Neural cell (in vitro differentiated cells): ENCODE measurements at regions not wholly inside any gene's neighbourhood (a gene's known extent, or its start where the extent isn't known, plus 50 kb on each side); places are given as distances from the start of the nearest gene placed in this dataset.

ENCODE experiments used
- H2AFZ ChIP-seq: fragments of 200-600, 300-800 bp; sonication (generic), shearing (Covaris generic); 2 replicates; pipeline ENCODE4 v1.6.0; 2014; ENCODE audit warnings: low read depth, mild to moderate bottlenecking, antibody characterized with exemption, low read length, moderate library complexity
- H3F3A ChIP-seq: fragments of 200-600 bp; shearing (Covaris generic); 2 replicates; pipeline ENCODE4 v1.6.1; 2016; ENCODE audit warnings: mild to moderate bottlenecking, moderate library complexity, mixed read lengths, antibody characterized with exemption, low read length; ENCODE audit not compliant: insufficient read depth, poor library complexity, severe bottlenecking
- H3K27ac ChIP-seq: fragments of 200-600, 300-800 bp; sonication (generic), shearing (Covaris generic); 2 replicates; pipeline ENCODE4 v1.5.1; 2014; ENCODE audit warnings: mild to moderate bottlenecking, low read length, moderate library complexity
- H3K27me3 ChIP-seq: fragments of 300-800, 200-600 bp; sonication (generic), shearing (Covaris generic); 2 replicates; pipeline ENCODE4 v1.6.0; 2014; ENCODE audit warnings: mild to moderate bottlenecking, low read depth, low read length, moderate library complexity; ENCODE audit not compliant: insufficient read depth
- H3K36me3 ChIP-seq: fragments of 300-800, 200-600 bp; sonication (generic), shearing (Covaris generic); 2 replicates; pipeline ENCODE4 v1.5.1; 2014; ENCODE audit warnings: mild to moderate bottlenecking, antibody characterized with exemption, low read length, moderate library complexity; ENCODE audit not compliant: insufficient read depth
- H3K4me2 ChIP-seq: fragments of 300-800, 200-600 bp; sonication (generic), shearing (Covaris generic); 2 replicates; pipeline ENCODE4 v1.6.0; 2014; ENCODE audit warnings: mild to moderate bottlenecking, low read length
- H3K4me3 ChIP-seq: fragments of 300-800, 200-600 bp; sonication (generic), shearing (Covaris generic); 2 replicates; pipeline ENCODE4 v1.5.1; 2014; ENCODE audit warnings: mild to moderate bottlenecking, low read length, moderate library complexity
- H3K79me2 ChIP-seq: fragments of 200-600 bp; shearing (Covaris generic); replicated peaks from 2 replicates; pipeline ENCODE4 v1.6.0; 2014; ENCODE audit warnings: mild to moderate bottlenecking, low read length, moderate library complexity; ENCODE audit not compliant: insufficient read depth
- H3K9ac ChIP-seq: fragments of 300-800, 200-600 bp; sonication (generic), shearing (Covaris generic); 2 replicates; pipeline ENCODE4 v1.6.1; 2016; ENCODE audit warnings: mild to moderate bottlenecking, low read length, mixed read lengths
- H3K9me2 ChIP-seq: fragments of 200-600 bp; shearing (Covaris generic); 2 replicates; pipeline ENCODE4 v1.6.1; 2016; ENCODE audit warnings: mild to moderate bottlenecking, low read length, mixed read lengths; ENCODE audit not compliant: insufficient read depth
- H3K9me3 ChIP-seq: fragments of 200-600, 300-800 bp; sonication (generic), shearing (Covaris generic); 2 replicates; pipeline ENCODE4 v1.6.1; 2016; ENCODE audit warnings: mild to moderate bottlenecking, mixed run types, low read length, moderate library complexity, mixed read lengths
- H4K20me1 ChIP-seq: fragments of 200-600 bp; shearing (Covaris generic); 2 replicates; pipeline ENCODE4 v1.6.1; 2016; ENCODE audit warnings: mild to moderate bottlenecking, mixed run types; ENCODE audit not compliant: insufficient read depth
- EP300 ChIP-seq: fragments of 450-650 bp; conservative IDR thresholded peaks from 2 replicates; pipeline ENCODE4 v1.6.1; 2014; ENCODE audit warnings: antibody characterized with exemption, mild to moderate bottlenecking, moderate library complexity; ENCODE audit not compliant: poor library complexity, severe bottlenecking
- EZH2 ChIP-seq: fragments of 200-600, 300-800 bp; shearing (Covaris generic), sonication (generic); IDR thresholded peaks from 2 replicates; pipeline ENCODE4 v1.6.1; 2014; ENCODE audit warnings: antibody characterized with exemption, low read length, borderline replicate concordance, mild to moderate bottlenecking; ENCODE audit not compliant: insufficient read depth, poor library complexity, severe bottlenecking
- MXI1 ChIP-seq: fragments of 450-650 bp; conservative IDR thresholded peaks from 2 replicates; pipeline ENCODE4 v1.6.1; 2014; ENCODE audit warnings: antibody characterized with exemption, mild to moderate bottlenecking; ENCODE audit not compliant: poor library complexity, severe bottlenecking
- POLR2AphosphoS5 ChIP-seq: IDR thresholded peaks from 2 replicates; pipeline ENCODE4 v1.6.1; 2012
- RAD21 ChIP-seq: fragments of 450-650 bp; conservative IDR thresholded peaks from 2 replicates; pipeline ENCODE4 v1.6.1; 2014; ENCODE audit warnings: antibody characterized with exemption, mild to moderate bottlenecking, moderate library complexity
- TAF1 ChIP-seq: IDR thresholded peaks from 2 replicates; pipeline ENCODE4 v1.6.1; 2012; ENCODE audit warnings: low read depth
- TF ChIP-seq, protein P1 (sequence below): IDR thresholded peaks from 2 replicates; pipeline ENCODE4 v1.6.1; 2012; ENCODE audit warnings: borderline replicate concordance
- TF ChIP-seq, protein P2 (sequence below): fragments of 450-650 bp; IDR thresholded peaks from 2 replicates; pipeline ENCODE4 v1.5.1; 2014; ENCODE audit warnings: antibody characterized with exemption, mild to moderate bottlenecking, moderate library complexity; ENCODE audit not compliant: poor library complexity, severe bottlenecking

DNA sequence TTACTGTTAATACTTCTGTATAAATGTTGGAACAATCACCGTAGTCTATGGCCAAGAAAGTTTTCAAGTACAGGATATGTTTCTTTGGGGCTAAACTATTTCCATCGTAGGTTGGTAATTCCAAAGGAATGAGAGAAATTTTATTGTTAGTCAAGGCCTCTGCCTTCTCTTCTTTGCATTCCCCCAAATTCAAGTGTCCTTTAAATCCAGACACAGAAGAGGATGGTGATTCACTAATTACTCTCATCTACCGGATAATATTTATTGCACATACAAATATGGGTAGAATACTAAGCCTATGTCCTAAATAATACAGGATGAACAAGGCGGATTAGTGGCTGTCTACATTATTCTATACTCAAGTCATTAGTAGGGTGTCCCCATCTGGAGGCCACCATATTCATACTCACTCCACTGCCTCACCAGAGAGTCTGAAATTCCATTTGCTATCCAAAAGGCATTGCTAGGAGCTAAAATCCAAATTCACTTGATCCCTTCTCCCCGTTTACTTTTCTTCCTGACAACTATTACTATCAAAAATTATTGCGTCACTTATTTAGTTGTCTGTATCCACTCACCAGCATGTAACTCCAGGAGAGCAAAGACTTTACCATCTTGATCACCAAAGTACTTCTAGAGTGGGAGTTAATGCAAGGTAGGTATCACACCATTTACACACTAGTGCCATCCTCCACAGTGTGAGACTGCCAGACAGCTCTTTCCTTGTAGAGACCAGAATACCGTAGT is 82.4 kb upstream of the SGCG start:
- Histone ChIP-seq H3K4me3 (no peak overlapping the region), H3K36me3 (no peaks in the 10 kb centered on the region), H3K27me3 (no peaks in the 10 kb centered on the region), H3K9me2 (no peaks in the 10 kb centered on the region), H3K27ac (no peak overlapping the region), H3F3A (no peaks in the 10 kb centered on the region), H3K79me2 (no peaks in the 10 kb centered on the region), H3K9me3 (no peaks in the 10 kb centered on the region), H2AFZ (no peak overlapping the region), H3K4me2 (no peak overlapping the region), H3K9ac (no peak overlapping the region), H4K20me1 (no peaks in the 10 kb centered on the region)
- TF ChIP-seq EP300: no peak
- TF ChIP-seq, protein P1, sequence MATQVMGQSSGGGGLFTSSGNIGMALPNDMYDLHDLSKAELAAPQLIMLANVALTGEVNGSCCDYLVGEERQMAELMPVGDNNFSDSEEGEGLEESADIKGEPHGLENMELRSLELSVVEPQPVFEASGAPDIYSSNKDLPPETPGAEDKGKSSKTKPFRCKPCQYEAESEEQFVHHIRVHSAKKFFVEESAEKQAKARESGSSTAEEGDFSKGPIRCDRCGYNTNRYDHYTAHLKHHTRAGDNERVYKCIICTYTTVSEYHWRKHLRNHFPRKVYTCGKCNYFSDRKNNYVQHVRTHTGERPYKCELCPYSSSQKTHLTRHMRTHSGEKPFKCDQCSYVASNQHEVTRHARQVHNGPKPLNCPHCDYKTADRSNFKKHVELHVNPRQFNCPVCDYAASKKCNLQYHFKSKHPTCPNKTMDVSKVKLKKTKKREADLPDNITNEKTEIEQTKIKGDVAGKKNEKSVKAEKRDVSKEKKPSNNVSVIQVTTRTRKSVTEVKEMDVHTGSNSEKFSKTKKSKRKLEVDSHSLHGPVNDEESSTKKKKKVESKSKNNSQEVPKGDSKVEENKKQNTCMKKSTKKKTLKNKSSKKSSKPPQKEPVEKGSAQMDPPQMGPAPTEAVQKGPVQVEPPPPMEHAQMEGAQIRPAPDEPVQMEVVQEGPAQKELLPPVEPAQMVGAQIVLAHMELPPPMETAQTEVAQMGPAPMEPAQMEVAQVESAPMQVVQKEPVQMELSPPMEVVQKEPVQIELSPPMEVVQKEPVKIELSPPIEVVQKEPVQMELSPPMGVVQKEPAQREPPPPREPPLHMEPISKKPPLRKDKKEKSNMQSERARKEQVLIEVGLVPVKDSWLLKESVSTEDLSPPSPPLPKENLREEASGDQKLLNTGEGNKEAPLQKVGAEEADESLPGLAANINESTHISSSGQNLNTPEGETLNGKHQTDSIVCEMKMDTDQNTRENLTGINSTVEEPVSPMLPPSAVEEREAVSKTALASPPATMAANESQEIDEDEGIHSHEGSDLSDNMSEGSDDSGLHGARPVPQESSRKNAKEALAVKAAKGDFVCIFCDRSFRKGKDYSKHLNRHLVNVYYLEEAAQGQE: no peak

DNA sequence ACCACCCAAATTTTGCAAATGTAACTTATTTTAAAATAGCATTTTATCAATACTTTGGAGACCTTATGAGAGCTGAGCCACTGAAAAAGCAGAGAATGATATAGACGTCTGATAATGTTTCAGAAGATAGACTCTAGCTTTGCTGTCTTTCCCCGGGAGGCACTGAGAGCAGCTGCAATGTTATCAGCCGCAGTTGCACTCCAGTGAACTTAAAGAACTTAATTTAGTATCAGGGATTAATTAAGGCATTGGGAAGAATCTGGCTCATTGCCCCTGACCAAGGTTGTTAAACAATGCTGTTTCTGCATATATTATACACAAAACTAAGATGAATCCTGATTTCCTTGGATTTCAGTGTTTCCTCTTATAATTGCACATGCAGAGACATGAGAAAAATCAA is 75.7 kb upstream of the SGCG start:
- H3K9me2 ChIP-seq: no peaks in the 10 kb centered on the region
- no peaks in the 10 kb centered on the region for H3F3A ChIP-seq
- TF ChIP-seq POLR2AphosphoS5: no peak
- TF ChIP-seq EZH2: no peak
- TF ChIP-seq MXI1: no peak
- TF ChIP-seq, protein P2, sequence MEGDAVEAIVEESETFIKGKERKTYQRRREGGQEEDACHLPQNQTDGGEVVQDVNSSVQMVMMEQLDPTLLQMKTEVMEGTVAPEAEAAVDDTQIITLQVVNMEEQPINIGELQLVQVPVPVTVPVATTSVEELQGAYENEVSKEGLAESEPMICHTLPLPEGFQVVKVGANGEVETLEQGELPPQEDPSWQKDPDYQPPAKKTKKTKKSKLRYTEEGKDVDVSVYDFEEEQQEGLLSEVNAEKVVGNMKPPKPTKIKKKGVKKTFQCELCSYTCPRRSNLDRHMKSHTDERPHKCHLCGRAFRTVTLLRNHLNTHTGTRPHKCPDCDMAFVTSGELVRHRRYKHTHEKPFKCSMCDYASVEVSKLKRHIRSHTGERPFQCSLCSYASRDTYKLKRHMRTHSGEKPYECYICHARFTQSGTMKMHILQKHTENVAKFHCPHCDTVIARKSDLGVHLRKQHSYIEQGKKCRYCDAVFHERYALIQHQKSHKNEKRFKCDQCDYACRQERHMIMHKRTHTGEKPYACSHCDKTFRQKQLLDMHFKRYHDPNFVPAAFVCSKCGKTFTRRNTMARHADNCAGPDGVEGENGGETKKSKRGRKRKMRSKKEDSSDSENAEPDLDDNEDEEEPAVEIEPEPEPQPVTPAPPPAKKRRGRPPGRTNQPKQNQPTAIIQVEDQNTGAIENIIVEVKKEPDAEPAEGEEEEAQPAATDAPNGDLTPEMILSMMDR: no peak
- TF ChIP-seq RAD21: no peak
- no peak for TF ChIP-seq EP300
- TF ChIP-seq TAF1: no peak
- TF ChIP-seq, protein P1: no peak
- H3K9me3 ChIP-seq: no peaks in the 10 kb centered on the region
- no peak overlapping the region for H3K4me3 ChIP-seq
- no peaks in the 10 kb centered on the region for H3K79me2 ChIP-seq
- H3K27ac ChIP-seq: no peak overlapping the region
- H3K9ac ChIP-seq: no peak overlapping the region
- H3K27me3 ChIP-seq: no peaks in the 10 kb centered on the region
- H4K20me1 ChIP-seq: no peaks in the 10 kb centered on the region
- no peaks in the 10 kb centered on the region for H3K36me3 ChIP-seq
- no peak overlapping the region for H2AFZ ChIP-seq
- no peak overlapping the region for H3K4me2 ChIP-seq
